Mammary epithelial cell (primary cell): ENCODE measurements at regions not wholly inside any gene's neighbourhood (a gene's known extent, or its start where the extent isn't known, plus 50 kb on each side); places are given as distances from the start of the nearest gene placed in this dataset.

ENCODE experiments used
- EZH2 ChIP-seq: IDR thresholded peaks from 2 replicates; pipeline ENCODE4 v1.6.1; 2012; ENCODE audit warnings: low read length, inconsistent platforms, borderline replicate concordance
- TF ChIP-seq, protein P1 (sequence below), 2 donors: IDR thresholded peaks in 1 of 2; conservative IDR thresholded peaks in 1 of 2; 2 replicates each; pipeline ENCODE4 v1.5.1; 2011 to 2012; ENCODE audit warnings: inconsistent platforms in 2 of 2, low read length in 2 of 2, mild to moderate bottlenecking in 2 of 2, control low read depth in 1 of 2, low read depth in 1 of 2; ENCODE audit not compliant: insufficient read depth in 1 of 2; ENCODE audit errors: extremely low read depth in 1 of 2

DNA sequence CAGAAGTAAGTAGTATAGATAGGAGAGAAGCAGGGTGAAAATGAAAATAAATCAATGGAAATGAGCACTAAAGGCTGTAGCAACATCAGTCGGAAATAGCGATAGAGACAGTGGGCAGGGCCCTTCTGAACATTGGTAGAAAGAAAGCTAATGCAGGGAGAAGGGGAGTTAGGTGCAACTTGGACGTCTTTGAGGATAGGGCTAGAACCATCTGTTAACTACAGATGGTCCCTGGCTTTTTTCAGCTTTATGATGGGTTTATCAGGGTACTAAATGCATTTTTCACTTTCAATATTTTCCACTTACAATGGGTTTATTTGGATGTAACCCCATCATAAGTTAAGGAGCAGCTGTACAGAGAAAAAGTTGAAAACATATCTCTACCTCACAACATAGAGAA, 72.8 kb upstream of the CNR1 start:
- TF ChIP-seq, protein P1, sequence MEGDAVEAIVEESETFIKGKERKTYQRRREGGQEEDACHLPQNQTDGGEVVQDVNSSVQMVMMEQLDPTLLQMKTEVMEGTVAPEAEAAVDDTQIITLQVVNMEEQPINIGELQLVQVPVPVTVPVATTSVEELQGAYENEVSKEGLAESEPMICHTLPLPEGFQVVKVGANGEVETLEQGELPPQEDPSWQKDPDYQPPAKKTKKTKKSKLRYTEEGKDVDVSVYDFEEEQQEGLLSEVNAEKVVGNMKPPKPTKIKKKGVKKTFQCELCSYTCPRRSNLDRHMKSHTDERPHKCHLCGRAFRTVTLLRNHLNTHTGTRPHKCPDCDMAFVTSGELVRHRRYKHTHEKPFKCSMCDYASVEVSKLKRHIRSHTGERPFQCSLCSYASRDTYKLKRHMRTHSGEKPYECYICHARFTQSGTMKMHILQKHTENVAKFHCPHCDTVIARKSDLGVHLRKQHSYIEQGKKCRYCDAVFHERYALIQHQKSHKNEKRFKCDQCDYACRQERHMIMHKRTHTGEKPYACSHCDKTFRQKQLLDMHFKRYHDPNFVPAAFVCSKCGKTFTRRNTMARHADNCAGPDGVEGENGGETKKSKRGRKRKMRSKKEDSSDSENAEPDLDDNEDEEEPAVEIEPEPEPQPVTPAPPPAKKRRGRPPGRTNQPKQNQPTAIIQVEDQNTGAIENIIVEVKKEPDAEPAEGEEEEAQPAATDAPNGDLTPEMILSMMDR (conservative IDR thresholded peaks at IDR 0.05 in 1 of 2, IDR thresholded peaks at IDR 0.05 in 1 of 2; ENCODE audit: extremely low read depth in 1 of 2, insufficient read depth in 1 of 2, low read depth in 1 of 2, low read length in 2 of 2): no peak
- TF ChIP-seq EZH2: no peak
